Activated CD4-positive, CD25-positive, alpha-beta regulatory T cell treated with anti-CD3 and anti-CD28 coated beads, Interleukin-2, amount 50 U/mL, for 24 hours (primary cell): ENCODE measurements at regions not wholly inside any gene's neighbourhood (a gene's known extent, or its start where the extent isn't known, plus 50 kb on each side); places are given as distances from the start of the nearest gene placed in this dataset.
"Not testable (repeated sequence)": the region's sequence is repeated elsewhere in the genome, so short reads cannot be mapped to it uniquely, and the experiment has no call there.

Experiments
- ATAC-seq, 2 donors: fragments of 150-1000 bp; cut with Tn5 transposase; one replicate each; pipeline ENCODE4 v1.10.0; 2021; ENCODE audit warnings: mild to moderate bottlenecking in 1 of 2, moderate library complexity in 1 of 2

GRCh38 chr9:66837242-66837937 lies 63.1 kb upstream of the ZNF658 start:
- not testable (repeated sequence) for ATAC-seq
